ACHN (cell line): ENCODE measurements at regions not wholly inside any gene's neighbourhood (a gene's known extent, or its start where the extent isn't known, plus 50 kb on each side); places are given as distances from the start of the nearest gene placed in this dataset.

Experiments
- DNase-seq: peaks from one replicate; pipeline ENCODE4 v3.0.0-alpha.2; 2015
- in situ Hi-C: cut with HindIII; loops from 2 replicates; pipeline ENCODE4 v1.10.0; 2017; ENCODE audit warnings: low sequenced_read_pairs, low pct_ligation_motif_present, low pct_unique_long_range_greater_than_20kb

- in situ Hi-C loops = no loop called here
- no peak for DNase-seq
Observed at GRCh38 chr3:94252316-94252715, 189.5 kb downstream of the NSUN3 start.

- no peak for DNase-seq
- in situ Hi-C loops = no loop called here
Observed at GRCh38 chr3:94256888-94257813, 194.3 kb downstream of the NSUN3 start.

GRCh38 chr3:94258851-94259250 lies 196.0 kb downstream of the NSUN3 start:
- in situ Hi-C loops = no loop called here

GRCh38 chr3:94259291-94259690 lies 196.4 kb downstream of the NSUN3 start:
- in situ Hi-C loops = no loop called here
- no peak for DNase-seq

More at GRCh38 chr3:94258851-94259250, 196.0 kb downstream of the NSUN3 start:
- DNase-seq = no peak

- in situ Hi-C loops = no loop called here
Observed at GRCh38 chr3:94269763-94270162, 206.9 kb downstream of the NSUN3 start.

GRCh38 chr3:94272016-94272415 lies 209.2 kb downstream of the NSUN3 start:
- in situ Hi-C loops = no loop called here
- DNase-seq = no peak

More at GRCh38 chr3:94269763-94270162, 206.9 kb downstream of the NSUN3 start:
- DNase-seq = peak; percentile 25

GRCh38 chr3:94280958-94281357 lies 218.1 kb downstream of the NSUN3 start:
- in situ Hi-C loops = no loop called here
- no peak for DNase-seq

- DNase-seq = peak; percentile 39
- in situ Hi-C loops = no loop called here
Observed at GRCh38 chr3:94285872-94286271, 223.0 kb downstream of the NSUN3 start.

- in situ Hi-C loops = no loop called here
- no peak for DNase-seq
Observed at GRCh38 chr3:94291686-94292085, 228.8 kb downstream of the NSUN3 start.

GRCh38 chr3:94292151-94292550 lies 229.3 kb downstream of the NSUN3 start:
- DNase-seq = no peak
- in situ Hi-C loops = no loop called here

GRCh38 chr3:94293793-94294195 lies 230.9 kb downstream of the NSUN3 start:
- DNase-seq = peak; percentile 40
- in situ Hi-C loops = no loop called here

GRCh38 chr3:94294806-94295205 lies 231.9 kb downstream of the NSUN3 start:
- in situ Hi-C loops = no loop called here
- peak; percentile 19 for DNase-seq

GRCh38 chr3:94299716-94300115 lies 236.9 kb downstream of the NSUN3 start:
- DNase-seq = no peak
- in situ Hi-C loops = no loop called here

GRCh38 chr3:94301366-94301765 lies 238.5 kb downstream of the NSUN3 start:
- no peak for DNase-seq
- in situ Hi-C loops = no loop called here

GRCh38 chr3:94303266-94303665 lies 240.4 kb downstream of the NSUN3 start:
- in situ Hi-C loops = no loop called here
- no peak for DNase-seq

GRCh38 chr3:94303897-94304296 lies 241.0 kb downstream of the NSUN3 start:
- in situ Hi-C loops = no loop called here

GRCh38 chr3:94304954-94305353 lies 242.1 kb downstream of the NSUN3 start:
- in situ Hi-C loops = no loop called here
- no peak for DNase-seq

More at GRCh38 chr3:94303897-94304296, 241.0 kb downstream of the NSUN3 start:
- DNase-seq = peak; percentile 27

GRCh38 chr3:94305835-94306611 lies 243.2 kb downstream of the NSUN3 start:
- in situ Hi-C loops = no loop called here
- DNase-seq = no peak

GRCh38 chr3:94307588-94307987 lies 244.7 kb downstream of the NSUN3 start:
- peak; percentile 33 for DNase-seq
- in situ Hi-C loops = no loop called here
